PC-3 (cell line): ENCODE measurements at regions not wholly inside any gene's neighbourhood (a gene's known extent, or its start where the extent isn't known, plus 50 kb on each side); places are given as distances from the start of the nearest gene placed in this dataset.

Experiments used
- ATAC-seq: fragments of 200-7000 bp; cut with Tn5 transposase; 2 replicates; pipeline ENCODE4 v1.9.1; 2020; ENCODE audit warnings: mild to moderate bottlenecking, moderate library complexity
- BruUV-seq: library from RNA; stranded (reverse); fragments of 400-500 nt; replicated peaks from 2 replicates; lab custom pipeline; 2021; lab: Mats Ljungman, UMichigan
- CTCF ChIA-PET: fragments of 300-600 bp; sonication (Branson Sonifier 250); formaldehyde crosslinking; loops from one replicate; lab custom pipeline; 2022; ENCODE audit warnings: antibody characterized with exemption; lab: Charles Lee
- POLR2A ChIA-PET: fragments of 300-600 bp; sonication (Branson Sonifier 250); formaldehyde crosslinking; loops from one replicate; lab custom pipeline; 2022; ENCODE audit warnings: antibody characterized with exemption; ENCODE audit not compliant: unreplicated experiment; lab: Charles Lee
- DNase-seq: peaks from one replicate; pipeline ENCODE4 v3.0.0-alpha.2; 2015
- H2AFZ ChIP-seq: fragments of 300-600 bp; sonication (generic); 2 replicates; pipeline ENCODE4 v1.6.0; 2016; ENCODE audit warnings: antibody characterized with exemption, low read length
- H3F3A ChIP-seq: fragments of 300-600 bp; sonication (generic); one replicate; pipeline ENCODE4 v1.6.0; 2017; ENCODE audit warnings: antibody characterized with exemption, low read length, control low read depth, mild to moderate bottlenecking; ENCODE audit not compliant: unreplicated experiment
- H3K27ac ChIP-seq: fragments of 300-600 bp; sonication (generic); 2 replicates; pipeline ENCODE4 v1.5.1; 2016; ENCODE audit warnings: mild to moderate bottlenecking, low read length
- H3K27me3 ChIP-seq: fragments of 300-600 bp; sonication (generic); 2 replicates; pipeline ENCODE4 v1.6.1; 2016; ENCODE audit warnings: low read length, mixed read lengths
- H3K36me3 ChIP-seq: fragments of 300-600 bp; sonication (generic); 2 replicates; pipeline ENCODE4 v1.6.1; 2016; ENCODE audit warnings: low read depth, mixed run types, low read length, mixed read lengths
- H3K4me1 ChIP-seq: fragments of 300-600 bp; sonication (generic); 2 replicates; pipeline ENCODE4 v1.5.1; 2016; ENCODE audit warnings: low read length; ENCODE audit not compliant: insufficient read depth
- H3K4me2 ChIP-seq: fragments of 300-600 bp; sonication (generic); 2 replicates; pipeline ENCODE4 v1.6.0; 2016; ENCODE audit warnings: low read length
- H3K4me3 ChIP-seq: fragments of 300-600 bp; sonication (generic); 2 replicates; pipeline ENCODE4 v1.5.1; 2016; ENCODE audit warnings: mild to moderate bottlenecking, low read length, mixed read lengths
- H3K79me2 ChIP-seq: fragments of 300-600 bp; sonication (generic); 2 replicates; pipeline ENCODE4 v1.6.1; 2017; ENCODE audit warnings: low read length, mixed read lengths
- H3K9ac ChIP-seq: fragments of 300-600 bp; sonication (generic); 2 replicates; pipeline ENCODE4 v1.6.0; 2016; ENCODE audit warnings: mild to moderate bottlenecking, low read length
- H3K9me2 ChIP-seq: fragments of 300-600 bp; sonication (generic); replicated peaks from 2 replicates; pipeline ENCODE4 v1.6.1; 2016; ENCODE audit warnings: mixed run types, low read length, mixed read lengths
- H3K9me3 ChIP-seq: fragments of 300-600 bp; sonication (generic); 2 replicates; pipeline ENCODE4 v1.6.1; 2016; ENCODE audit warnings: low read length, mixed read lengths
- H4K20me1 ChIP-seq: fragments of 300-600 bp; sonication (generic); 2 replicates; pipeline ENCODE4 v1.6.1; 2016; ENCODE audit warnings: low read length, mixed read lengths
- CTCF ChIP-seq: fragments of 300-600 bp; sonication (generic); conservative IDR thresholded peaks from 2 replicates; pipeline ENCODE4 v1.5.1; 2017; ENCODE audit warnings: antibody characterized with exemption, low read depth, mild to moderate bottlenecking, low read length
- EZH2 ChIP-seq: fragments of 300-600 bp; sonication (generic); IDR thresholded peaks from one replicate; pipeline ENCODE4 v1.6.1; 2017; ENCODE audit warnings: antibody characterized with exemption, mild to moderate bottlenecking, low read length; ENCODE audit not compliant: unreplicated experiment
- EZH2phosphoT487 ChIP-seq: fragments of 300-600 bp; sonication (generic); IDR thresholded peaks from 2 replicates; pipeline ENCODE4 v1.6.1; 2018; ENCODE audit warnings: mild to moderate bottlenecking, antibody characterized with exemption, low read length, borderline replicate concordance
- intact Hi-C: fragments of 100-400 bp; cut with micrococcal nuclease; formaldehyde crosslinking; loops from 2 replicates; pipeline ENCODE4 v1.9.0; 2023

GRCh38 chr12:22986997-22987396, 362.0 kb downstream of the ETNK1 start:
- no peak for ATAC-seq
- BruUV-seq, result no TSS peak

GRCh38 chr12:22990501-22990900, 365.5 kb downstream of the ETNK1 start:
- DNase-seq (no peak), ATAC-seq (no peak)
- H3K4me3 ChIP-seq, result no peak overlapping the region
- TF ChIP-seq EZH2 (no peak), CTCF (no peak), EZH2phosphoT487 (no peak)
- H2AFZ ChIP-seq, result no peak overlapping the region
- H4K20me1 ChIP-seq, result no peaks in the 10 kb centered on the region
- H3K27ac ChIP-seq, result no peak overlapping the region
- H3K9ac ChIP-seq, result no peak overlapping the region
- ChIA-PET POLR2A (no interaction called here), CTCF (no interaction called here)
- H3K4me2 ChIP-seq, result no peak overlapping the region
- H3K79me2 ChIP-seq, result no peaks in the 10 kb centered on the region
- no peaks in the 10 kb centered on the region for H3K9me3 ChIP-seq
- H3K4me1 ChIP-seq, result no peaks in the 10 kb centered on the region
- H3F3A ChIP-seq, result no peaks in the 10 kb centered on the region
- no TSS peak for BruUV-seq
- no peaks in the 10 kb centered on the region for H3K27me3 ChIP-seq
- no peaks in the 10 kb centered on the region for H3K36me3 ChIP-seq
- no peaks in the 10 kb centered on the region for H3K9me2 ChIP-seq
- intact Hi-C loops, result no loop called here

More at GRCh38 chr12:22986997-22987396, 362.0 kb downstream of the ETNK1 start:
- Histone ChIP-seq H3K79me2 (no peaks in the 10 kb centered on the region), H3K36me3 (no peaks in the 10 kb centered on the region), H3K27ac (no peak overlapping the region), H3F3A (no peaks in the 10 kb centered on the region), H3K9me2 (no peaks in the 10 kb centered on the region), H3K4me2 (no peak overlapping the region), H2AFZ (no peak overlapping the region), H3K9ac (no peak overlapping the region), H3K9me3 (no peaks in the 10 kb centered on the region), H3K27me3 (peaks cover 24% of the 10 kb centered on the region), H3K4me3 (no peak overlapping the region), H3K4me1 (no peaks in the 10 kb centered on the region), H4K20me1 (no peaks in the 10 kb centered on the region)
- POLR2A ChIA-PET, result no interaction called here
- no peak for DNase-seq
- CTCF ChIA-PET, result no interaction called here
- intact Hi-C loops, result no loop called here
- TF ChIP-seq EZH2phosphoT487 (no peak), CTCF (no peak), EZH2 (no peak)

GRCh38 chr12:22991250-22991844, 366.4 kb downstream of the ETNK1 start:
- intact Hi-C loops, result no loop called here
- H3K4me1 ChIP-seq, result no peaks in the 10 kb centered on the region
- no peaks in the 10 kb centered on the region for H3K27me3 ChIP-seq
- H3K36me3 ChIP-seq, result no peaks in the 10 kb centered on the region
- no peak overlapping the region for H3K4me2 ChIP-seq
- ChIA-PET POLR2A (no interaction called here), CTCF (no interaction called here)
- H3K9me3 ChIP-seq, result no peaks in the 10 kb centered on the region
- H3K9me2 ChIP-seq, result no peaks in the 10 kb centered on the region
- no peaks in the 10 kb centered on the region for H3F3A ChIP-seq
- H3K27ac ChIP-seq, result no peak overlapping the region
- ATAC-seq (no peak), DNase-seq (no peak)
- no peaks in the 10 kb centered on the region for H4K20me1 ChIP-seq
- H2AFZ ChIP-seq, result no peak overlapping the region
- H3K4me3 ChIP-seq, result no peak overlapping the region
- TF ChIP-seq EZH2, result no peak
- no TSS peak for BruUV-seq
- H3K79me2 ChIP-seq, result no peaks in the 10 kb centered on the region
- H3K9ac ChIP-seq, result no peak overlapping the region
